ENCODE measurements at regions not wholly inside any gene's neighbourhood (a gene's known extent, or its start where the extent isn't known, plus 50 kb on each side); places are given as distances from the start of the nearest gene placed in this dataset.

DNA sequence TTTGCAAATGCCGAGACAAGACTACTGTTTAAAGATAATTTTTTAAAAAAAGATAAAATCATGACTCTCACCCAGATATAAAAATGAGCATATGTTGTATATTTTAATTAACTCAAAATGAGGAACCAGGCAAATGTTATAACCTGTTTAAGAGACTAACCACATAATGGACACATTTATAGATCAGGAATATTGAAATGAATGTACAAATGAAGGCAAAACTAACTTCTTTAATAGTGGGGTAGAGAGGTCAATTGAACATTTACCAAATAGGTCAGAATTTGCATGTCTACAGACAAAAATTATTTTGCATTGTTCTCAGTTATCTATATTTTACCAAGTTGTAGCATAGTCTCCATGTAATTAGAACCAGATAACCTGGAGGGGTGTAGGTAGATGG is 134.3 kb upstream of the PFN2 start:
- H3K27me3 ChIP-seq (ENCODE audit: insufficient read depth, insufficient read length), result no peaks in the 10 kb centered on the region
- no peak overlapping the region for H3K4me3 ChIP-seq (ENCODE audit: insufficient read length, low read depth)
- no peak for DNase-seq (ENCODE audit: low read depth, low spot score)
- no peaks in the 10 kb centered on the region for H3K36me3 ChIP-seq (ENCODE audit: insufficient read depth, insufficient read length, low read length)
- no peak overlapping the region for H3K9ac ChIP-seq (ENCODE audit: insufficient read length, low read depth)
- TF ChIP-seq SUZ12 (IDR thresholded peaks at IDR 0.05; ENCODE audit: extremely low read depth, insufficient read depth, insufficient read length) (no peak), YY1 (IDR thresholded peaks at IDR 0.05; ENCODE audit: insufficient read depth, insufficient read length) (no peak), ZNF274 (IDR thresholded peaks at IDR 0.05; ENCODE audit: low read depth, low read length) (no peak)
- peaks cover 5% of the 10 kb centered on the region for H3K4me1 ChIP-seq (ENCODE audit: insufficient read depth, insufficient read length)
- peaks cover 21% of the 10 kb centered on the region for H3K9me3 ChIP-seq (ENCODE audit: insufficient read depth, low read length)

GRCh38 chr3:150104564-150104963 is 133.9 kb upstream of the PFN2 start:
- Histone ChIP-seq H3K27me3 (ENCODE audit: insufficient read depth, insufficient read length) (no peaks in the 10 kb centered on the region), H3K4me3 (ENCODE audit: insufficient read length, low read depth) (no peak overlapping the region), H3K4me1 (ENCODE audit: insufficient read depth, insufficient read length) (peaks cover 5% of the 10 kb centered on the region), H3K9me3 (ENCODE audit: insufficient read depth, low read length) (peaks cover 21% of the 10 kb centered on the region), H3K36me3 (ENCODE audit: insufficient read depth, insufficient read length, low read length) (no peaks in the 10 kb centered on the region), H3K9ac (ENCODE audit: insufficient read length, low read depth) (no peak overlapping the region)
- no peak for TF ChIP-seq YY1 (IDR thresholded peaks at IDR 0.05; ENCODE audit: insufficient read depth, insufficient read length)
- TF ChIP-seq ZNF274 (IDR thresholded peaks at IDR 0.05; ENCODE audit: low read depth, low read length), result no peak
- TF ChIP-seq SUZ12 (IDR thresholded peaks at IDR 0.05; ENCODE audit: extremely low read depth, insufficient read depth, insufficient read length), result no peak
- no peak for DNase-seq (ENCODE audit: low read depth, low spot score)

GRCh38 chr3:150101016-150101415 is 130.3 kb upstream of the PFN2 start:
- Histone ChIP-seq H3K27me3 (ENCODE audit: insufficient read depth, insufficient read length) (no peaks in the 10 kb centered on the region), H3K4me3 (ENCODE audit: insufficient read length, low read depth) (no peak overlapping the region), H3K36me3 (ENCODE audit: insufficient read depth, insufficient read length, low read length) (no peaks in the 10 kb centered on the region), H3K9me3 (ENCODE audit: insufficient read depth, low read length) (peaks cover 21% of the 10 kb centered on the region), H3K9ac (ENCODE audit: insufficient read length, low read depth) (no peak overlapping the region), H3K4me1 (ENCODE audit: insufficient read depth, insufficient read length) (peaks cover 4% of the 10 kb centered on the region)
- no peak for DNase-seq (ENCODE audit: low read depth, low spot score)
- TF ChIP-seq YY1 (IDR thresholded peaks at IDR 0.05; ENCODE audit: insufficient read depth, insufficient read length) (no peak), SUZ12 (IDR thresholded peaks at IDR 0.05; ENCODE audit: extremely low read depth, insufficient read depth, insufficient read length) (no peak), ZNF274 (IDR thresholded peaks at IDR 0.05; ENCODE audit: low read depth, low read length) (no peak)

DNA sequence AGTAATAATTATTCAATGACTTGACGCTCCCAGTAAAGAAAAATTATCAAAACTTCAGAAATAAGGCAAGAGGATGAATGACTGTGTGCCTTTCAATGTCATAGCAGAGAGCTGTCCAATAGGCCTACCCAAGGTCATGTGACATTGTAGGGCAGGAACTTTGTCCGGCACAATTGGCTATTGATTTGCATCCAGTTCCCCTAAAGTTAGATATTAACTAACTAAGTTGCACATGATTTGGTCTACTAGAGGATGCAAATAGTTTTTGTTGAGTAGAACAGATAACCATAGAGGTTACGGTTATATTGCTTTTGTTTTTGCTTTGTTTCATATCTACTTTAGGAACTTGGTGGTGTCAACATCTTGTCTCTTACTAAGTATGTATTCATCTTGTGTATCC is 127.9 kb upstream of the PFN2 start:
- Histone ChIP-seq H3K9me3 (ENCODE audit: insufficient read depth, low read length) (peaks cover 21% of the 10 kb centered on the region), H3K27me3 (ENCODE audit: insufficient read depth, insufficient read length) (no peaks in the 10 kb centered on the region), H3K4me1 (ENCODE audit: insufficient read depth, insufficient read length) (peaks cover 3% of the 10 kb centered on the region), H3K4me3 (ENCODE audit: insufficient read length, low read depth) (no peak overlapping the region), H3K9ac (ENCODE audit: insufficient read length, low read depth) (no peak overlapping the region), H3K36me3 (ENCODE audit: insufficient read depth, insufficient read length, low read length) (no peaks in the 10 kb centered on the region)
- DNase-seq (ENCODE audit: low read depth, low spot score), result no peak
- TF ChIP-seq YY1 (IDR thresholded peaks at IDR 0.05; ENCODE audit: insufficient read depth, insufficient read length), result no peak
- no peak for TF ChIP-seq SUZ12 (IDR thresholded peaks at IDR 0.05; ENCODE audit: extremely low read depth, insufficient read depth, insufficient read length)
- no peak for TF ChIP-seq ZNF274 (IDR thresholded peaks at IDR 0.05; ENCODE audit: low read depth, low read length)

DNA sequence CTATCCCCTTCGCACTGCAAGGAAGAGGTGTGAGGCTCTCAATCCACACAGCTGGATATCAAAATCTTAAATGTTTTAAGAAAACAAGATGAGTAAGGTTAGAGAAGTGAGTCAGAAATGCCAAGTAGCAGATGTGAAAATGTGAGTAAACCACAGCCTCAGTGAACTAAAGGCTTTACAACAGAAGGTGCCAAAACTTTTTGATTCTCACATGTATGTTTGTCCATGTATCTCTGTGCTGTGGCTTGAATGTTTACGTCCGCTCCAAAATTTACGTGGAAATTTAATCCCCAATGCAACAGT is 126.8 kb upstream of the PFN2 start:
- no peak overlapping the region for H3K9ac ChIP-seq (ENCODE audit: insufficient read length, low read depth)

GRCh38 chr3:150096700-150097587 is 126.2 kb upstream of the PFN2 start:
- H3K4me3 ChIP-seq (ENCODE audit: insufficient read length, low read depth), result no peak overlapping the region
- H3K9me3 ChIP-seq (ENCODE audit: insufficient read depth, low read length), result peaks cover 20% of the 10 kb centered on the region
- TF ChIP-seq SUZ12 (IDR thresholded peaks at IDR 0.05; ENCODE audit: extremely low read depth, insufficient read depth, insufficient read length) (no peak), YY1 (IDR thresholded peaks at IDR 0.05; ENCODE audit: insufficient read depth, insufficient read length) (no peak), ZNF274 (IDR thresholded peaks at IDR 0.05; ENCODE audit: low read depth, low read length) (no peak)

More for the DNA sequence above, 126.8 kb upstream of the PFN2 start:
- peaks cover 21% of the 10 kb centered on the region for H3K9me3 ChIP-seq (ENCODE audit: insufficient read depth, low read length)
- peaks cover 3% of the 10 kb centered on the region for H3K4me1 ChIP-seq (ENCODE audit: insufficient read depth, insufficient read length)
- H3K36me3 ChIP-seq (ENCODE audit: insufficient read depth, insufficient read length, low read length), result no peaks in the 10 kb centered on the region
- no peaks in the 10 kb centered on the region for H3K27me3 ChIP-seq (ENCODE audit: insufficient read depth, insufficient read length)
- H3K4me3 ChIP-seq (ENCODE audit: insufficient read length, low read depth), result no peak overlapping the region
- TF ChIP-seq YY1 (IDR thresholded peaks at IDR 0.05; ENCODE audit: insufficient read depth, insufficient read length) (no peak), ZNF274 (IDR thresholded peaks at IDR 0.05; ENCODE audit: low read depth, low read length) (no peak), SUZ12 (IDR thresholded peaks at IDR 0.05; ENCODE audit: extremely low read depth, insufficient read depth, insufficient read length) (no peak)
- no peak for DNase-seq (ENCODE audit: low read depth, low spot score)

DNA sequence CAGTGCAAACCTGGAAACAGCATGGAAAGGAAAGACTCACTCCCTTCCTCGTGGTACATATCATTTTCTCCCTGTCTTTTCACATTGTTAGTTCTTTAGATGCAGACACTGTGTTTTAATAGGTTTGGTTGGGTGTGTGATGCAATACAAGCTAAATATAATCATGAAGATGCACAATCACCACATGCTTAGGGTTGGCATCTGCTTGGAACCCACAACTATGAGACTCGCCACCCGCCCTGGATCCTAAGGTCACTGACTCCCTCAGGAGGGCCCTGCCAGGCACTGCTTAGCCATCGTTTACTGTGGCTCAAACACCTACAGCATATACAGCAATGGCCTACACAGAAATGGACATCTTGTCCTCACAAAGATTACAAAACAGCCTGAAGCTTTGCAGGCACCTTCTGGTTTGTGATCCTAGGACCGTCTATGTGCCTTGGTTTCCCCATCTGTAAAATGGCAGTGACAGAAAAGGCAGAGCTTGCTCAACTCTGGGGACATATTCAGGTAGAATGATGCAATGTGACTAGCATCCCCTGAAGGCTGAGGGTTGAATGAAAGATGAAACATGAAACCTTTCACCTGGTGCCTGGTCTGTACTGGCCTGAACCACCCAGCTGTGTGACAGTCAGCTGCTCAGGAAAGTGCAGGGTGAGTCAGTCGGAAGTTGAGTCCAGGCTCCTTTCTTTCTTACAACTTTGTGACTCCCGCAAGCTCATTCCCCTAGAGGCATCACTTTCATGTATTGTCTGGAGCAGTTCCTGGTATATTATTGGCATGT is 123.6 kb upstream of the PFN2 start:
- DNase-seq (ENCODE audit: low read depth, low spot score), result no peak
- peaks cover 3% of the 10 kb centered on the region for H3K4me1 ChIP-seq (ENCODE audit: insufficient read depth, insufficient read length)
- no peak overlapping the region for H3K9ac ChIP-seq (ENCODE audit: insufficient read length, low read depth)
- H3K36me3 ChIP-seq (ENCODE audit: insufficient read depth, insufficient read length, low read length), result no peaks in the 10 kb centered on the region
- no peak overlapping the region for H3K4me3 ChIP-seq (ENCODE audit: insufficient read length, low read depth)
- H3K27me3 ChIP-seq (ENCODE audit: insufficient read depth, insufficient read length), result no peaks in the 10 kb centered on the region
- no peaks in the 10 kb centered on the region for H3K9me3 ChIP-seq (ENCODE audit: insufficient read depth, low read length)
- TF ChIP-seq ZNF274 (IDR thresholded peaks at IDR 0.05; ENCODE audit: low read depth, low read length) (no peak), SUZ12 (IDR thresholded peaks at IDR 0.05; ENCODE audit: extremely low read depth, insufficient read depth, insufficient read length) (no peak)

More at GRCh38 chr3:150096700-150097587, 126.2 kb upstream of the PFN2 start:
- DNase-seq (ENCODE audit: low read depth, low spot score), result no peak
- Histone ChIP-seq H3K9ac (ENCODE audit: insufficient read length, low read depth) (no peak overlapping the region), H3K27me3 (ENCODE audit: insufficient read depth, insufficient read length) (no peaks in the 10 kb centered on the region), H3K36me3 (ENCODE audit: insufficient read depth, insufficient read length, low read length) (no peaks in the 10 kb centered on the region), H3K4me1 (ENCODE audit: insufficient read depth, insufficient read length) (peaks cover 3% of the 10 kb centered on the region)

Measured in NT2/D1 (cell line).